PC-3 (cell line): ENCODE measurements at regions not wholly inside any gene's neighbourhood (a gene's known extent, or its start where the extent isn't known, plus 50 kb on each side); places are given as distances from the start of the nearest gene placed in this dataset.

ENCODE experiments used
- ATAC-seq: fragments of 200-7000 bp; cut with Tn5 transposase; 2 replicates; pipeline ENCODE4 v1.9.1; 2020; ENCODE audit warnings: mild to moderate bottlenecking, moderate library complexity
- BruUV-seq: library from RNA; stranded (reverse); fragments of 400-500 nt; replicated peaks from 2 replicates; lab custom pipeline; 2021; lab: Mats Ljungman, UMichigan
- CTCF ChIA-PET: fragments of 300-600 bp; sonication (Branson Sonifier 250); formaldehyde crosslinking; loops from one replicate; lab custom pipeline; 2022; ENCODE audit warnings: antibody characterized with exemption; lab: Charles Lee
- POLR2A ChIA-PET: fragments of 300-600 bp; sonication (Branson Sonifier 250); formaldehyde crosslinking; loops from one replicate; lab custom pipeline; 2022; ENCODE audit warnings: antibody characterized with exemption; ENCODE audit not compliant: unreplicated experiment; lab: Charles Lee
- DNase-seq: peaks from one replicate; pipeline ENCODE4 v3.0.0-alpha.2; 2015
- H2AFZ ChIP-seq: fragments of 300-600 bp; sonication (generic); 2 replicates; pipeline ENCODE4 v1.6.0; 2016; ENCODE audit warnings: antibody characterized with exemption, low read length
- H3F3A ChIP-seq: fragments of 300-600 bp; sonication (generic); one replicate; pipeline ENCODE4 v1.6.0; 2017; ENCODE audit warnings: antibody characterized with exemption, low read length, control low read depth, mild to moderate bottlenecking; ENCODE audit not compliant: unreplicated experiment
- H3K27ac ChIP-seq: fragments of 300-600 bp; sonication (generic); 2 replicates; pipeline ENCODE4 v1.5.1; 2016; ENCODE audit warnings: mild to moderate bottlenecking, low read length
- H3K27me3 ChIP-seq: fragments of 300-600 bp; sonication (generic); 2 replicates; pipeline ENCODE4 v1.6.1; 2016; ENCODE audit warnings: low read length, mixed read lengths
- H3K36me3 ChIP-seq: fragments of 300-600 bp; sonication (generic); 2 replicates; pipeline ENCODE4 v1.6.1; 2016; ENCODE audit warnings: low read depth, mixed run types, low read length, mixed read lengths
- H3K4me1 ChIP-seq: fragments of 300-600 bp; sonication (generic); 2 replicates; pipeline ENCODE4 v1.5.1; 2016; ENCODE audit warnings: low read length; ENCODE audit not compliant: insufficient read depth
- H3K4me2 ChIP-seq: fragments of 300-600 bp; sonication (generic); 2 replicates; pipeline ENCODE4 v1.6.0; 2016; ENCODE audit warnings: low read length
- H3K4me3 ChIP-seq: fragments of 300-600 bp; sonication (generic); 2 replicates; pipeline ENCODE4 v1.5.1; 2016; ENCODE audit warnings: mild to moderate bottlenecking, low read length, mixed read lengths
- H3K79me2 ChIP-seq: fragments of 300-600 bp; sonication (generic); 2 replicates; pipeline ENCODE4 v1.6.1; 2017; ENCODE audit warnings: low read length, mixed read lengths
- H3K9ac ChIP-seq: fragments of 300-600 bp; sonication (generic); 2 replicates; pipeline ENCODE4 v1.6.0; 2016; ENCODE audit warnings: mild to moderate bottlenecking, low read length
- H3K9me2 ChIP-seq: fragments of 300-600 bp; sonication (generic); replicated peaks from 2 replicates; pipeline ENCODE4 v1.6.1; 2016; ENCODE audit warnings: mixed run types, low read length, mixed read lengths
- H3K9me3 ChIP-seq: fragments of 300-600 bp; sonication (generic); 2 replicates; pipeline ENCODE4 v1.6.1; 2016; ENCODE audit warnings: low read length, mixed read lengths
- H4K20me1 ChIP-seq: fragments of 300-600 bp; sonication (generic); 2 replicates; pipeline ENCODE4 v1.6.1; 2016; ENCODE audit warnings: low read length, mixed read lengths
- EZH2 ChIP-seq: fragments of 300-600 bp; sonication (generic); IDR thresholded peaks from one replicate; pipeline ENCODE4 v1.6.1; 2017; ENCODE audit warnings: antibody characterized with exemption, mild to moderate bottlenecking, low read length; ENCODE audit not compliant: unreplicated experiment
- EZH2phosphoT487 ChIP-seq: fragments of 300-600 bp; sonication (generic); IDR thresholded peaks from 2 replicates; pipeline ENCODE4 v1.6.1; 2018; ENCODE audit warnings: mild to moderate bottlenecking, antibody characterized with exemption, low read length, borderline replicate concordance
- intact Hi-C: fragments of 100-400 bp; cut with micrococcal nuclease; formaldehyde crosslinking; loops from 2 replicates; pipeline ENCODE4 v1.9.0; 2023
- TF ChIP-seq, protein P1 (sequence below): fragments of 300-600 bp; sonication (generic); conservative IDR thresholded peaks from 2 replicates; pipeline ENCODE4 v1.5.1; 2017; ENCODE audit warnings: antibody characterized with exemption, low read depth, mild to moderate bottlenecking, low read length

DNA sequence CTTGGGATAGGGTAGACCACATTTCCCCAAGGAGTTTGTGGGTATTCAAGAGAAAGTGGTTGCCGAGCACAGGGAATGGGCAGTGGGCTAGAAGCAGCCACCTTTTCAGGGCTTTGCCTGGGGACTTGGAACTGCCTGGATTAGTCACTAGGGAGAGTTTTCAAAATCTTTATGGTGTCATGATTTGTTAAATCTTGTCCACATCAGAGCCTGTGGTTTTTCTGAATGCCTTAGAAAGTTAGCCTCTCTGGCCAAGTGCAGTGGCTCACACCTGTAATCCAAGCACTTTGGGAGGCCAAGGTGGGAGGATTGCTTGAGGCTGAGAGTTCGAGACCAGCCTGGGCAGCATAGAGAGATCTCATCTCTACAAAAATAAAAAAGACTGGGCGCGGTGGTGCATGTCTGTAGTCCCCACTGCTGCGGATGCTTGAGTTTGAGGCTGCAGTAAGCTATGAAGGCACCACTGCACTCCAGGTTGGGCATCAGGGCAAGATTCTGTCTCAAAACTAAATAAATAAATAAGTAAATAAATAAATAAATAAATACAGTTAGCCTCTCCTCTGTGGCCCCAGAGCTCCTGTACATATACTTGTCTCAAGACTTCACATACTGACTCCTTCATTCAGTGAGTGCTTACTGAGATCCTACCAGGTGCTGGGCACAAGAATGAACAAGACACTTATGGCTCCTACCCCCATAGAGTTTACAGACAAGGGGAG lies 76.3 kb upstream of the HNF1B start:
- Histone ChIP-seq H4K20me1 (no peaks in the 10 kb centered on the region), H3K9me2 (no peaks in the 10 kb centered on the region), H3F3A (no peaks in the 10 kb centered on the region), H2AFZ (no peak overlapping the region), H3K4me3 (no peak overlapping the region), H3K4me2 (no peak overlapping the region), H3K9ac (no peak overlapping the region), H3K27ac (no peak overlapping the region), H3K9me3 (no peaks in the 10 kb centered on the region), H3K27me3 (no peaks in the 10 kb centered on the region), H3K36me3 (no peaks in the 10 kb centered on the region), H3K79me2 (no peaks in the 10 kb centered on the region), H3K4me1 (peaks cover 20% of the 10 kb centered on the region)
- BruUV-seq: no TSS peak
- DNase-seq (peak; percentile 21), ATAC-seq (no peak)
- POLR2A ChIA-PET: no interaction called here
- TF ChIP-seq EZH2phosphoT487: no peak
- TF ChIP-seq, protein P1, sequence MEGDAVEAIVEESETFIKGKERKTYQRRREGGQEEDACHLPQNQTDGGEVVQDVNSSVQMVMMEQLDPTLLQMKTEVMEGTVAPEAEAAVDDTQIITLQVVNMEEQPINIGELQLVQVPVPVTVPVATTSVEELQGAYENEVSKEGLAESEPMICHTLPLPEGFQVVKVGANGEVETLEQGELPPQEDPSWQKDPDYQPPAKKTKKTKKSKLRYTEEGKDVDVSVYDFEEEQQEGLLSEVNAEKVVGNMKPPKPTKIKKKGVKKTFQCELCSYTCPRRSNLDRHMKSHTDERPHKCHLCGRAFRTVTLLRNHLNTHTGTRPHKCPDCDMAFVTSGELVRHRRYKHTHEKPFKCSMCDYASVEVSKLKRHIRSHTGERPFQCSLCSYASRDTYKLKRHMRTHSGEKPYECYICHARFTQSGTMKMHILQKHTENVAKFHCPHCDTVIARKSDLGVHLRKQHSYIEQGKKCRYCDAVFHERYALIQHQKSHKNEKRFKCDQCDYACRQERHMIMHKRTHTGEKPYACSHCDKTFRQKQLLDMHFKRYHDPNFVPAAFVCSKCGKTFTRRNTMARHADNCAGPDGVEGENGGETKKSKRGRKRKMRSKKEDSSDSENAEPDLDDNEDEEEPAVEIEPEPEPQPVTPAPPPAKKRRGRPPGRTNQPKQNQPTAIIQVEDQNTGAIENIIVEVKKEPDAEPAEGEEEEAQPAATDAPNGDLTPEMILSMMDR: no peak
- TF ChIP-seq EZH2: no peak
- intact Hi-C loops: no loop called here
- CTCF ChIA-PET: no interaction called here

DNA sequence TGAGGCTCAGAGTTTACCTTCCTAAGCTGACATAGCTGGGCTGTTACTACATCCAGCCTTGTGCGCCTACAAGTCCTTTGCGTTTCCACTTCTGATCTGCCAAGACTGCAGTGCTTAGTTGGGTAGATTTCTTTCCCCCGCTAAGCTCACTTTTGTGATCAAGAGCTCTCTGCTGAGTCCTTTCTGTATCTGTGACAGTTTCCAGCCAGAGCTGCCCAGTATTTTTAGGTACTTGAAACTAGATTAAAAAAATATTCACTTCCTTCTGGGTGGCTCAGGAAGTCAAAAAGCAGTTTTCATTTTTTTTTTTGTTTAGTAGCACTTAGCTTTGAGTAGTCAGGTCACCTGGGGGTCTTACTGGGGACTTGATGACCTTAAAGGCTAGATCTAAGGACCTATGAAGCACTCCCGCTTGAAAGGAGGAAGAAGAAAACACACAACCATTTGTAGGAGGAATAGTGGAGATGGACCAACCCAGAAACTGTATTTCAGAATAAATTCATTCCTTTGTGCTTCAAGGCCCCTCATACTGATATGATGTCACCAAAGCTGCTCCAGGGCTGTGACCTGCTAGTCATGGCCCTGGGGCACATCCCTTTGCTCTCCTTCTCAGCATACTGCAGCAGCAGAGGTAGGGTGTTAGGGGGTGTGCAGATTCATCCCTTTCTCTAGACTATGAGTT lies 75.6 kb upstream of the HNF1B start:
- Histone ChIP-seq H3K4me3 (no peak overlapping the region), H3K9ac (no peak overlapping the region), H3K9me2 (no peaks in the 10 kb centered on the region), H3F3A (no peaks in the 10 kb centered on the region), H3K36me3 (no peaks in the 10 kb centered on the region), H2AFZ (no peak overlapping the region), H3K79me2 (no peaks in the 10 kb centered on the region), H3K9me3 (no peaks in the 10 kb centered on the region), H3K4me2 (no peak overlapping the region), H3K27me3 (no peaks in the 10 kb centered on the region), H3K27ac (no peak overlapping the region), H3K4me1 (peaks cover 20% of the 10 kb centered on the region), H4K20me1 (no peaks in the 10 kb centered on the region)
- no peak for TF ChIP-seq EZH2
- TF ChIP-seq, protein P1: no peak
- no peak for TF ChIP-seq EZH2phosphoT487
- ATAC-seq (no peak), DNase-seq (no peak)
- ChIA-PET CTCF (no interaction called here), POLR2A (no interaction called here)
- BruUV-seq: no TSS peak
- intact Hi-C loops: no loop called here

DNA sequence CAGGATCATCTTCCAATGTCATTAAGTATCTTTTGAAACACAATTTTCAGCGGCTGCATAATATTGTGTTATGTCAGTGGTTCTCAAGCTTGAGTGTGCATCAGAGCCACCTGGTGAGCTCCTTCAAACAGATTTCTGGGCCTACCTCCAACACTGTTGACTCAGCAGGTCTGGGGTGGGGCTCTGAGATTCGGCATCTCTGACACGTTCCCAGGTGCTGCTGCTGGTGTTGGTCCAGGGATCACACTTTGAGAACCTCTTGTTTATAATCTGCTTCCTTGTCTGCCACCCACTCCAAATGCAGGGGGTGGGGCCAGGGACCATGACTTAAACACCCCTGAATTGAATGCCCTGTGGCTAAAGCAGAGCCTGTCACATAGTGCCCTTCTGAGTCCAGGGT lies 73.8 kb upstream of the HNF1B start:
- H3K9me3 ChIP-seq: no peaks in the 10 kb centered on the region
- H2AFZ ChIP-seq: no peak overlapping the region
- no peak for TF ChIP-seq EZH2
- TF ChIP-seq, protein P1: no peak
- no peak for TF ChIP-seq EZH2phosphoT487
- H3F3A ChIP-seq: no peaks in the 10 kb centered on the region
- peak; percentile 87 for DNase-seq
- no peaks in the 10 kb centered on the region for H3K27me3 ChIP-seq
- peaks cover 11% of the 10 kb centered on the region; the same call in 1 of the 2 replicates for H3K4me1 ChIP-seq
- intact Hi-C loops: no loop called here
- POLR2A ChIA-PET: no interaction called here
- H4K20me1 ChIP-seq: no peaks in the 10 kb centered on the region
- no TSS peak for BruUV-seq
- ATAC-seq: peak; percentile 82
- H3K27ac ChIP-seq: no peak overlapping the region
- no peak overlapping the region for H3K4me2 ChIP-seq
- H3K9ac ChIP-seq: no peak overlapping the region
- H3K79me2 ChIP-seq: no peaks in the 10 kb centered on the region
- CTCF ChIA-PET: no interaction called here
- H3K36me3 ChIP-seq: no peaks in the 10 kb centered on the region
- no peak overlapping the region for H3K4me3 ChIP-seq
- H3K9me2 ChIP-seq: no peaks in the 10 kb centered on the region
